ENCODE measurements at regions not wholly inside any gene's neighbourhood (a gene's known extent, or its start where the extent isn't known, plus 50 kb on each side); places are given as distances from the start of the nearest gene placed in this dataset.

DNA sequence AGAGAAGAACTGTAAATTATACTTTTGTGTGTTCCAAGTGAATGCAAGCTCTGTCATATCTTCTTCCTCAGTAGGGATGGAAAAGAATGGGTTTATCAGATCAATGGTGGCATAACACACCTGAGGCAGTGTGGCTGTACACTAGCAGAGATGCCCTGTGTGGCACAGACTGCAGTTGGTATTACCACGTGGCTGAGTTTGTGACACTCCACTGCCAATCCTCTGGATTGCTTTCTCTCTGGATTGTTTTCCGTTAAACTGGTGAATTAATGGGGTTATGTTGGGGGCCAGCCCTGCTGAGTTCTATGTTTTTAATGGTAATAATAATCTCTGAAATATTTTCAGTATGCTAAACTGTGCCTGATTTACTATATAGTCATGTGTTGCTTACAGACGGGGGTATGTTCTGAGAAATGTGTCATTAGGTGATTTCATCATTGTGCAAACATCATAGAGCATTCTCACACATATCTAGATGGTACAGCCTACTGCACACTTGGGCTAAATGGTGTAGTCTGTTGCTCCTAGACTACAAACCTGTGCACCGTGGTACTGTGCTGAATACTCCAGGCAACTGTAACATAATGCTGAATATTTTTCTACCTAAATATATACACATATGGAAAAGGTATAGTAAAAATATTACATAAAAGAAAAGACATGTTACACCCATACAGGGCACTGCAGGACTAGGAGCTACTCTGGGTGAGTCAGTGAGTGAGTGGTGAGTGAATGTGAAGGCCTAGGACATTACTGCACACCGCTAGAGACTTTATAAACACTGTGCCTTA lies 84.7 kb upstream of the ST6GAL2 start:
- H3K79me2 ChIP-seq (replicated peaks; ENCODE audit: insufficient read depth), result no peaks in the 10 kb centered on the region
- H3K4me2 ChIP-seq, result no peak overlapping the region
- H3K36me3 Mint-ChIP-seq (ENCODE audit: low read depth), result no peaks in the 10 kb centered on the region
- H3K27me3 Mint-ChIP-seq (ENCODE audit: insufficient read depth, low read depth, poor library complexity), result peaks cover 2% of the 10 kb centered on the region
- DNase-seq (ENCODE audit: low spot score), result no peak
- no peaks in the 10 kb centered on the region for H3K9me3 Mint-ChIP-seq
- H3K27ac Mint-ChIP-seq, result no peak overlapping the region
- H3K4me1 Mint-ChIP-seq, result peaks cover 3% of the 10 kb centered on the region
- no peaks in the 10 kb centered on the region for H3K27me3 ChIP-seq (ENCODE audit: insufficient read depth)
- H4K20me1 ChIP-seq (replicated peaks; ENCODE audit: insufficient read depth), result no peaks in the 10 kb centered on the region
- peaks cover 13% of the 10 kb centered on the region for H3K9me2 ChIP-seq (ENCODE audit: insufficient read depth)
- TF ChIP-seq POLR2AphosphoS5 (IDR thresholded peaks at IDR 0.05; ENCODE audit: low read depth) (no peak), ETS1 (IDR thresholded peaks at IDR 0.05) (no peak), ZNF114 (CRISPR knock-in tag; IDR thresholded peaks at IDR 0.05) (no peak), ZNF331 (CRISPR knock-in tag; IDR thresholded peaks at IDR 0.05; ENCODE audit: low read depth) (no peak), REST (IDR thresholded peaks at IDR 0.05; ENCODE audit: unreplicated experiment) (no peak), EZH2phosphoT487 (IDR thresholded peaks at IDR 0.05; ENCODE audit: unreplicated experiment) (no peak), EZH2 (IDR thresholded peaks at IDR 0.05; ENCODE audit: low read depth, unreplicated experiment) (no peak), NANOG (IDR thresholded peaks at IDR 0.05; ENCODE audit: borderline replicate concordance) (no peak), JUNB (IDR thresholded peaks at IDR 0.05; ENCODE audit: unreplicated experiment) (no peak), STAT1 (IDR thresholded peaks at IDR 0.05; ENCODE audit: unreplicated experiment) (no peak), CREB1 (CRISPR knock-in tag; IDR thresholded peaks at IDR 0.05; ENCODE audit: low read depth) (no peak)
- TF ChIP-seq, protein P1, sequence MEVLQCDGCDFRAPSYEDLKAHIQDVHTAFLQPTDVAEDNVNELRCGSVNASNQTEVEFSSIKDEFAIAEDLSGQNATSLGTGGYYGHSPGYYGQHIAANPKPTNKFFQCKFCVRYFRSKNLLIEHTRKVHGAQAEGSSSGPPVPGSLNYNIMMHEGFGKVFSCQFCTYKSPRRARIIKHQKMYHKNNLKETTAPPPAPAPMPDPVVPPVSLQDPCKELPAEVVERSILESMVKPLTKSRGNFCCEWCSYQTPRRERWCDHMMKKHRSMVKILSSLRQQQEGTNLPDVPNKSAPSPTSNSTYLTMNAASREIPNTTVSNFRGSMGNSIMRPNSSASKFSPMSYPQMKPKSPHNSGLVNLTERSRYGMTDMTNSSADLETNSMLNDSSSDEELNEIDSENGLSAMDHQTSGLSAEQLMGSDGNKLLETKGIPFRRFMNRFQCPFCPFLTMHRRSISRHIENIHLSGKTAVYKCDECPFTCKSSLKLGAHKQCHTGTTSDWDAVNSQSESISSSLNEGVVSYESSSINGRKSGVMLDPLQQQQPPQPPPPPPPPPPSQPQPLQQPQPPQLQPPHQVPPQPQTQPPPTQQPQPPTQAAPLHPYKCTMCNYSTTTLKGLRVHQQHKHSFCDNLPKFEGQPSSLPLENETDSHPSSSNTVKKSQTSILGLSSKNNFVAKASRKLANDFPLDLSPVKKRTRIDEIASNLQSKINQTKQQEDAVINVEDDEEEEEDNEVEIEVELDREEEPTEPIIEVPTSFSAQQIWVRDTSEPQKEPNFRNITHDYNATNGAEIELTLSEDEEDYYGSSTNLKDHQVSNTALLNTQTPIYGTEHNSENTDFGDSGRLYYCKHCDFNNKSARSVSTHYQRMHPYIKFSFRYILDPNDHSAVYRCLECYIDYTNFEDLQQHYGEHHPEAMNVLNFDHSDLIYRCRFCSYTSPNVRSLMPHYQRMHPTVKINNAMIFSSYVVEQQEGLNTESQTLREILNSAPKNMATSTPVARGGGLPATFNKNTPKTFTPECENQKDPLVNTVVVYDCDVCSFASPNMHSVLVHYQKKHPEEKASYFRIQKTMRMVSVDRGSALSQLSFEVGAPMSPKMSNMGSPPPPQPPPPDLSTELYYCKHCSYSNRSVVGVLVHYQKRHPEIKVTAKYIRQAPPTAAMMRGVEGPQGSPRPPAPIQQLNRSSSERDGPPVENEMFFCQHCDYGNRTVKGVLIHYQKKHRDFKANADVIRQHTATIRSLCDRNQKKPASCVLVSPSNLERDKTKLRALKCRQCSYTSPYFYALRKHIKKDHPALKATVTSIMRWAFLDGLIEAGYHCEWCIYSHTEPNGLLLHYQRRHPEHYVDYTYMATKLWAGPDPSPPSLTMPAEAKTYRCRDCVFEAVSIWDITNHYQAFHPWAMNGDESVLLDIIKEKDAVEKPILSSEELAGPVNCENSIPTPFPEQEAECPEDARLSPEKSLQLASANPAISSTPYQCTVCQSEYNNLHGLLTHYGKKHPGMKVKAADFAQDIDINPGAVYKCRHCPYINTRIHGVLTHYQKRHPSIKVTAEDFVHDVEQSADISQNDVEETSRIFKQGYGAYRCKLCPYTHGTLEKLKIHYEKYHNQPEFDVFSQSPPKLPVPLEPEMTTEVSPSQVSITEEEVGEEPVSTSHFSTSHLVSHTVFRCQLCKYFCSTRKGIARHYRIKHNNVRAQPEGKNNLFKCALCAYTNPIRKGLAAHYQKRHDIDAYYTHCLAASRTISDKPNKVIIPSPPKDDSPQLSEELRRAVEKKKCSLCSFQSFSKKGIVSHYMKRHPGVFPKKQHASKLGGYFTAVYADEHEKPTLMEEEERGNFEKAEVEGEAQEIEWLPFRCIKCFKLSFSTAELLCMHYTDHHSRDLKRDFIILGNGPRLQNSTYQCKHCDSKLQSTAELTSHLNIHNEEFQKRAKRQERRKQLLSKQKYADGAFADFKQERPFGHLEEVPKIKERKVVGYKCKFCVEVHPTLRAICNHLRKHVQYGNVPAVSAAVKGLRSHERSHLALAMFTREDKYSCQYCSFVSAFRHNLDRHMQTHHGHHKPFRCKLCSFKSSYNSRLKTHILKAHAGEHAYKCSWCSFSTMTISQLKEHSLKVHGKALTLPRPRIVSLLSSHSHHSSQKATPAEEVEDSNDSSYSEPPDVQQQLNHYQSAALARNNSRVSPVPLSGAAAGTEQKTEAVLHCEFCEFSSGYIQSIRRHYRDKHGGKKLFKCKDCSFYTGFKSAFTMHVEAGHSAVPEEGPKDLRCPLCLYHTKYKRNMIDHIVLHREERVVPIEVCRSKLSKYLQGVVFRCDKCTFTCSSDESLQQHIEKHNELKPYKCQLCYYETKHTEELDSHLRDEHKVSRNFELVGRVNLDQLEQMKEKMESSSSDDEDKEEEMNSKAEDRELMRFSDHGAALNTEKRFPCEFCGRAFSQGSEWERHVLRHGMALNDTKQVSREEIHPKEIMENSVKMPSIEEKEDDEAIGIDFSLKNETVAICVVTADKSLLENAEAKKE (CRISPR knock-in tag; IDR thresholded peaks at IDR 0.05), result no peak
- TF ChIP-seq, protein P2, sequence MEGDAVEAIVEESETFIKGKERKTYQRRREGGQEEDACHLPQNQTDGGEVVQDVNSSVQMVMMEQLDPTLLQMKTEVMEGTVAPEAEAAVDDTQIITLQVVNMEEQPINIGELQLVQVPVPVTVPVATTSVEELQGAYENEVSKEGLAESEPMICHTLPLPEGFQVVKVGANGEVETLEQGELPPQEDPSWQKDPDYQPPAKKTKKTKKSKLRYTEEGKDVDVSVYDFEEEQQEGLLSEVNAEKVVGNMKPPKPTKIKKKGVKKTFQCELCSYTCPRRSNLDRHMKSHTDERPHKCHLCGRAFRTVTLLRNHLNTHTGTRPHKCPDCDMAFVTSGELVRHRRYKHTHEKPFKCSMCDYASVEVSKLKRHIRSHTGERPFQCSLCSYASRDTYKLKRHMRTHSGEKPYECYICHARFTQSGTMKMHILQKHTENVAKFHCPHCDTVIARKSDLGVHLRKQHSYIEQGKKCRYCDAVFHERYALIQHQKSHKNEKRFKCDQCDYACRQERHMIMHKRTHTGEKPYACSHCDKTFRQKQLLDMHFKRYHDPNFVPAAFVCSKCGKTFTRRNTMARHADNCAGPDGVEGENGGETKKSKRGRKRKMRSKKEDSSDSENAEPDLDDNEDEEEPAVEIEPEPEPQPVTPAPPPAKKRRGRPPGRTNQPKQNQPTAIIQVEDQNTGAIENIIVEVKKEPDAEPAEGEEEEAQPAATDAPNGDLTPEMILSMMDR (conservative IDR thresholded peaks at IDR 0.05; ENCODE audit: low read depth in 2 of 2), result no peak
- no peaks in the 10 kb centered on the region for H3F3A ChIP-seq (replicated peaks; ENCODE audit: low read depth)
- H2AFZ ChIP-seq, result no peak overlapping the region
- no peak overlapping the region for H3K27ac ChIP-seq (ENCODE audit: low read depth)
- no peak overlapping the region for H3K4me3 Mint-ChIP-seq
- no peaks in the 10 kb centered on the region for H3K36me3 ChIP-seq (ENCODE audit: insufficient read depth)
- 0 out of 2 replicates have a peak, but pooled peaks cover under 1% of the 10 kb centered on the region for H3K4me1 ChIP-seq (ENCODE audit: insufficient read depth)
- H3K4me3 ChIP-seq, result no peak overlapping the region
- no peak for ATAC-seq
